CD8-positive, alpha-beta memory T cell (primary cell): ENCODE measurements at regions not wholly inside any gene's neighbourhood (a gene's known extent, or its start where the extent isn't known, plus 50 kb on each side); places are given as distances from the start of the nearest gene placed in this dataset.

ENCODE experiments used
- CTCF ChIA-PET: fragments of 350-600 bp; sonication (Branson Sonifier 250); formaldehyde crosslinking; loops from one replicate; lab custom pipeline; 2021; ENCODE audit warnings: antibody characterized with exemption; lab: Charles Lee
- POLR2A ChIA-PET: fragments of 350-600 bp; sonication (Branson Sonifier 250); formaldehyde crosslinking; loops from one replicate; lab custom pipeline; 2021; ENCODE audit warnings: antibody characterized with exemption; lab: Charles Lee
- DNase-seq, 5 donors: peaks; one replicate each; pipeline versions ENCODE4 v3.0.0 to v3.0.0-alpha.2; 2020 to 2022; ENCODE audit warnings: mixed read lengths in 1 of 5
- H3K27ac ChIP-seq: one replicate; pipeline ENCODE4 v1.7.0; 2013; ENCODE audit warnings: low read depth, mild to moderate bottlenecking, low read length, moderate library complexity
- H3K27me3 ChIP-seq: 2 replicates; pipeline ENCODE4 v1.7.0; 2013; ENCODE audit warnings: low read length, mild to moderate bottlenecking; ENCODE audit not compliant: insufficient read depth, poor library complexity, severe bottlenecking
- H3K36me3 ChIP-seq: 2 replicates; pipeline ENCODE4 v1.7.0; 2013; ENCODE audit warnings: mild to moderate bottlenecking, low read length, moderate library complexity; ENCODE audit not compliant: insufficient read depth
- H3K4me1 ChIP-seq: 2 replicates; pipeline ENCODE4 v1.7.0; 2013; ENCODE audit warnings: mild to moderate bottlenecking, low read length, moderate library complexity; ENCODE audit not compliant: insufficient read depth
- H3K4me3 ChIP-seq: 2 replicates; pipeline ENCODE4 v1.7.0; 2013; ENCODE audit warnings: mild to moderate bottlenecking, low read length
- H3K9me3 ChIP-seq: 2 replicates; pipeline ENCODE4 v1.7.0; 2013; ENCODE audit warnings: mild to moderate bottlenecking, low read length
- H3K27ac Mint-ChIP-seq, 8 donors: one replicate each; pipeline ENCODE4 v1.8.0; 2020 to 2021; ENCODE audit warnings: mixed read lengths in 8 of 8, mild to moderate bottlenecking in 6 of 8, inconsistent platforms in 3 of 8, moderate library complexity in 3 of 8
- H3K27me3 Mint-ChIP-seq, 2 donors: one replicate each; pipeline ENCODE4 v1.8.0; 2020 to 2021; ENCODE audit warnings: mixed read lengths in 2 of 2, mild to moderate bottlenecking in 1 of 2, moderate library complexity in 1 of 2
- H3K36me3 Mint-ChIP-seq, 3 donors: one replicate each; pipeline ENCODE4 v1.8.0; 2020 to 2021; ENCODE audit warnings: mixed read lengths in 3 of 3, inconsistent platforms in 1 of 3, mild to moderate bottlenecking in 1 of 3
- H3K4me1 Mint-ChIP-seq, 3 donors: one replicate each; pipeline ENCODE4 v1.8.0; 2020 to 2021; ENCODE audit warnings: mixed read lengths in 3 of 3, inconsistent platforms in 1 of 3, mild to moderate bottlenecking in 1 of 3
- H3K4me3 Mint-ChIP-seq, 7 donors: one replicate each; pipeline ENCODE4 v1.8.0; 2020 to 2021; ENCODE audit warnings: mixed read lengths in 7 of 7, mild to moderate bottlenecking in 6 of 7, moderate library complexity in 4 of 7, inconsistent platforms in 2 of 7
- H3K9me3 Mint-ChIP-seq, 5 donors: one replicate each; pipeline ENCODE4 v1.8.0; 2020 to 2022; ENCODE audit warnings: mixed read lengths in 5 of 5, mild to moderate bottlenecking in 3 of 5, moderate library complexity in 2 of 5, inconsistent platforms in 1 of 5

DNA sequence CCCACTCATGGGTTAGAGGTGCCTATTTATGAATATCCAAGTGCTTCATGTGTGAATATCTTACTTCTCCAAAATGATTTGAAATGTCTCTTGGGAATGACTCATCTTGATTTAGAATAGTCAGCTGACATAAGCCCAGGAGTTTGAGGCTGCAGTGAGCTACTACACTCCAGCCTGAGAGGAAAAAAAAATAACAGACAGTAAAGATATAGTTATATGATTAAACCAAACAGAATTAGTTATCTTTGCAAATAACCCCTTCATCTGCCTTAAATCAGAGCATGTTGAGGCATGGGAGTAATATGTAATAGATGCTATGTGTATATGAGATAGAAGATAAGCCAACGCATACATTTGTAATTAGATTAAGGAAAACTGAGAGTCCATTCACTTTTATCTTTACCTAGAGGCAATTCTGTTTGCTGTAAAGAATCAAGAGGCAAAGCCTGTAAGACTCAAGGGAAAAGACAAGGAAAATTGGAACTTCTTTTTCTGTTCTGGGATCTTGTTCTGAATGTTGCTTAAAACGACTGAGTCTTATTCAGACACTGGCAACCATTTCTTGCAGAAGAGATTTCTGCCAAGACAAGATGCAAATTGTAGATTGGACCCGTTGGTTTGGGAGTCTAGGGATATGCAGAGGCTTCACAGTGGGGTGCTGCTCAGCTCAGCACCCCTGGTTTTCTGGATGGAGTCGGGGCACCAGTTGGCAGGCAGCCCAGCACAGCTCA, 104.4 kb downstream of the LIPG start:
- no peak for DNase-seq
- H3K4me1 Mint-ChIP-seq: no peaks in the 10 kb centered on the region
- no peaks in the 10 kb centered on the region for H3K4me1 ChIP-seq
- POLR2A ChIA-PET: no interaction called here
- H3K27ac Mint-ChIP-seq: peak overlapping the region in 1 of 8 donors; percentile 3
- CTCF ChIA-PET: no interaction called here
- H3K36me3 ChIP-seq: no peaks in the 10 kb centered on the region
- H3K9me3 Mint-ChIP-seq: peaks cover 0 to 2% (median 0%) of the 10 kb centered on the region in 5 donors
- H3K27me3 Mint-ChIP-seq: peaks cover 16 to 60% of the 10 kb centered on the region in 2 donors
- peaks cover 0 to 9% (median 0%) of the 10 kb centered on the region in 3 donors for H3K36me3 Mint-ChIP-seq
- no peaks in the 10 kb centered on the region for H3K9me3 ChIP-seq
- no peak overlapping the region for H3K4me3 ChIP-seq
- H3K4me3 Mint-ChIP-seq: no peak overlapping the region
- no peak overlapping the region for H3K27ac ChIP-seq
- H3K27me3 ChIP-seq: no peaks in the 10 kb centered on the region

DNA sequence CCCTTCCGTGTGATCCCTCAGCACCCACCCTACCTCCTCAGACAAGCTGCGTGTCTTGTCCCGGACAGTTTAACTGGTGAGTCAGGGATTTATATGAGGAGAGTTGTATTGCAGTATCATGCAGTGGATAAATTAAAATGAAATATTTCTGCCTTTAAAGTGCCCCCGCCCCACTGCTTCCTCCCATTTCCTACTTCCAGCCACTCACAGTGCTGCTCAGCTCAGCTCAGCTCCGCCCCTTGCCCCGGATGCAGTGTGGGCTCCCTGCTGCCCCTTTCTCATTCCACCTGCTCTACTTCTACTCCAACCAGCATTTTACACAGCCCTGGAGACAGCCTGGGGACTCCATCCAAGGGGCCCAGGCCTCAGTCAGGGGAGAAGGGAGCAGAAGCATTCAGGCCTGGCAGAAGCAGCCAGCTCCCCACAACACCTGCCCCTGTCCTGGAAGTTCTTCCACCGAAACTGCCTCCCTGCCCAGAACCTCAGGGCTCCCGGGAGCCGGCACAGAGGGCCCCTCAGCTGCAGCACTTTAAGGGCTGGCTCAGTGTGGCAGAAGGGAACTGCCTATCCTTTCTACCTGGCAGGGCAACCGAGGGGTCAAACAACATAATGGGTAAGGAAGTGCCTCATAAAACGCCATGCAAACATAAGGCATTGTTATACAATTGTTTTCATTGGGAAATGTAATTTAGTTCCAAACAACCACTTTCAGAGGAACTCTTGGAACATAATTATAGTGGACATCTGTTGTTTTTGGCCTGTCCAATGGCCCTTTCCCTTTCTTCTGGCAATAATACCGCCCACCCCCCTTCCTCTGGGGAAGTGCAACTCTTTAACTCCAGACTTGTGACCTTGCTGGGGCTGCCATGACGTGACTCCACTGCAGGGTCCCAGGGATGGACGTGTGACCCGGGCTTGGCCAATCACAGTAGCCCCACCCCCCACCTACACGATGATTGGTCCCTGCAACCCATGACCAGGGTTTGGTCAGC, 102.3 kb downstream of the LIPG start:
- Histone ChIP-seq H3K4me3 (no peak overlapping the region), H3K27me3 (no peaks in the 10 kb centered on the region), H3K27ac (no peak overlapping the region), H3K4me1 (no peaks in the 10 kb centered on the region), H3K36me3 (no peaks in the 10 kb centered on the region), H3K9me3 (no peaks in the 10 kb centered on the region)
- Mint-ChIP-seq H3K4me3 (no peak overlapping the region), H3K27ac (no peak overlapping the region), H3K4me1 (no peaks in the 10 kb centered on the region), H3K9me3 (no peaks in the 10 kb centered on the region), H3K36me3 (no peaks in the 10 kb centered on the region), H3K27me3 (peaks cover 18 to 50% of the 10 kb centered on the region in 2 donors)
- ChIA-PET CTCF (no interaction called here), POLR2A (no interaction called here)
- no peak for DNase-seq

DNA sequence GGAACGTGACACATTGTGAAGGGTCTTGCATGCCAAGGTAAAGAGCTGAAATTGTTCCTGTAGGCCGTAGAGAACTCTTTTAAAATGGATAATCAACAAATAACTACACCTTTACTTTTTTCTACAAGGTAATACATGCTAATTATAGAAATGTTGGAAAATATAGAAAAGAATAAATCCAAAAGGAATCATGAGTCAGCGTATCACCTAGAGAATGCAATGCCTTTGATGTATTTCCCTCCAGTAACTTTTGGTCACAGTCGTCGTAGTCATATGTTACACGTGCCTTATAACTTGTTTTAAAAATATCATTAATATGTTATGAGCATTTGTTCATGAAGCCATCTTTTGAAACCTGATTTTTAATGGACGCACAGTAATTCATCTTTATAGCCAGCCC, 100.6 kb downstream of the LIPG start:
- no peak overlapping the region for H3K27ac Mint-ChIP-seq
- H3K27me3 Mint-ChIP-seq: peaks cover 15 to 37% of the 10 kb centered on the region in 2 donors
- DNase-seq: no peak

DNA sequence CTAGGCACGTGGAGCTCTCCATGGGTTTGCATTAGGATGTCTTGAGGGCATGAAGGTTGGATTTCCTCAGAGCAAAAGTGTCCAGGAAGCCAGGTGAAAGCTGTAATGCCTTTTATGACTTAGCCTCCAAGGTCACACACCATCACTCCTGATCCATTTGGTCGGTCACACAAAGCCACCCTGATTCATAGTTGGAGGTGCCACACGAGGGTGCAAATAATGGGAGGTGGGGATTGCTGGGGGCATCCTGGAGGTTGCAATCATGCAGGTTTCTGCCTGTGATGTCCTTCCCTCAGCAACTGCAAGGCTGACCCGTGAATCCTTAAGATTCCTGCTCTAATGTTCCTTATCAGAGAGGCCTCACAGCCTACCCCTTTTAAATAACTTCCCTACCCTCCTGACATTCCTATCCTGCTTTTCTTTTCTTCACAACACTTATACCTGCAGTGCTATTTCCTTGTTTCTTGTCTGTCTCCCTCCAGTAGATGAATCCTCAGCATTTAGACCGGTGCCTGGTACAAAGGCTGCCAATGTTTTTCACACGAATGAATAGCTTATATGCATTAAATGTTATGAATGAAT, 97.1 kb downstream of the LIPG start:
- Mint-ChIP-seq H3K4me1 (no peaks in the 10 kb centered on the region), H3K9me3 (no peaks in the 10 kb centered on the region), H3K4me3 (no peak overlapping the region), H3K36me3 (no peaks in the 10 kb centered on the region), H3K27ac (no peak overlapping the region), H3K27me3 (peaks cover 6 to 21% of the 10 kb centered on the region in 2 donors)
- Histone ChIP-seq H3K27ac (no peak overlapping the region), H3K4me3 (no peak overlapping the region), H3K36me3 (no peaks in the 10 kb centered on the region), H3K4me1 (no peaks in the 10 kb centered on the region), H3K9me3 (no peaks in the 10 kb centered on the region), H3K27me3 (no peaks in the 10 kb centered on the region)
- CTCF ChIA-PET: no interaction called here
- no peak for DNase-seq
- POLR2A ChIA-PET: no interaction called here

More for the DNA sequence above, 100.6 kb downstream of the LIPG start:
- no peaks in the 10 kb centered on the region for H3K4me1 ChIP-seq
- H3K36me3 Mint-ChIP-seq: no peaks in the 10 kb centered on the region
- H3K27me3 ChIP-seq: no peaks in the 10 kb centered on the region
- no peak overlapping the region for H3K4me3 ChIP-seq
- no peaks in the 10 kb centered on the region for H3K36me3 ChIP-seq
- no peak overlapping the region for H3K4me3 Mint-ChIP-seq
- no peak overlapping the region for H3K27ac ChIP-seq
- H3K4me1 Mint-ChIP-seq: no peaks in the 10 kb centered on the region
- POLR2A ChIA-PET: no interaction called here
- CTCF ChIA-PET: no interaction called here
- H3K9me3 Mint-ChIP-seq: no peaks in the 10 kb centered on the region
- no peaks in the 10 kb centered on the region for H3K9me3 ChIP-seq

DNA sequence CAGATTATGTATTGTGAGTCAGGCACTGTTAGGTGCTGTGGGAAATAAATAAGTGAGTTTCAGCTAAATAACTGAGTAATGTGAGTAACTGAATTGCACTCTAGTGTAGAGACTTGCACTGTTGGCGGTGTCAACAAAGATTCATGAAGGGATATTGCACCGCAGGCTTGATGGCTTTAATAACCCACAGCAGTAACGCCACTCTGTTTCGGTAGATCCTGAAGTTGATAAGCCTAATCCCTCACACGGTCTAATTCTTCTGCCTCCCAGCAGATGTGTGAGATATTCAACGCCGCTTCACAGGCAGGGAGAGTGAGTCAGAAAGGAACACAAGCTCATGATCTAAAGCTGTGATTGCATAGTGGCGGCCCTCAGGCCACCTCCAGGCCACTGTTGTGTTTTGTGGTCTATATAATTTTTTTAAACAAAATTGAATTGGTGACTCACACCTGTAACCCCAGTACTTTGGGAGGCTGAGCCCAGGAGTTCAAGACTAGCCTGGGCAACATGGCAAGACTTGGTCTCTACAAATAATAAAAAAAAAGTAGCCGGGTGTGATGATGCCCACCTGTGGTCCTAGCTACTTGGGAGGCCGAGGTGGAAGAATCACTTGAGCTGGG, 94.3 kb downstream of the LIPG start:
- Mint-ChIP-seq H3K36me3 (no peaks in the 10 kb centered on the region), H3K27me3 (peaks cover 5 to 9% of the 10 kb centered on the region in 2 donors), H3K27ac (no peak overlapping the region), H3K9me3 (no peaks in the 10 kb centered on the region), H3K4me1 (peaks cover 0 to 8% (median 2%) of the 10 kb centered on the region in 3 donors), H3K4me3 (no peak overlapping the region)
- no peak overlapping the region for H3K4me3 ChIP-seq
- no peak for DNase-seq
- H3K36me3 ChIP-seq: no peaks in the 10 kb centered on the region
- H3K27ac ChIP-seq: no peak overlapping the region
- H3K9me3 ChIP-seq: no peaks in the 10 kb centered on the region
- no peaks in the 10 kb centered on the region for H3K4me1 ChIP-seq
- no peaks in the 10 kb centered on the region for H3K27me3 ChIP-seq
- ChIA-PET POLR2A (no interaction called here), CTCF (no interaction called here)

DNA sequence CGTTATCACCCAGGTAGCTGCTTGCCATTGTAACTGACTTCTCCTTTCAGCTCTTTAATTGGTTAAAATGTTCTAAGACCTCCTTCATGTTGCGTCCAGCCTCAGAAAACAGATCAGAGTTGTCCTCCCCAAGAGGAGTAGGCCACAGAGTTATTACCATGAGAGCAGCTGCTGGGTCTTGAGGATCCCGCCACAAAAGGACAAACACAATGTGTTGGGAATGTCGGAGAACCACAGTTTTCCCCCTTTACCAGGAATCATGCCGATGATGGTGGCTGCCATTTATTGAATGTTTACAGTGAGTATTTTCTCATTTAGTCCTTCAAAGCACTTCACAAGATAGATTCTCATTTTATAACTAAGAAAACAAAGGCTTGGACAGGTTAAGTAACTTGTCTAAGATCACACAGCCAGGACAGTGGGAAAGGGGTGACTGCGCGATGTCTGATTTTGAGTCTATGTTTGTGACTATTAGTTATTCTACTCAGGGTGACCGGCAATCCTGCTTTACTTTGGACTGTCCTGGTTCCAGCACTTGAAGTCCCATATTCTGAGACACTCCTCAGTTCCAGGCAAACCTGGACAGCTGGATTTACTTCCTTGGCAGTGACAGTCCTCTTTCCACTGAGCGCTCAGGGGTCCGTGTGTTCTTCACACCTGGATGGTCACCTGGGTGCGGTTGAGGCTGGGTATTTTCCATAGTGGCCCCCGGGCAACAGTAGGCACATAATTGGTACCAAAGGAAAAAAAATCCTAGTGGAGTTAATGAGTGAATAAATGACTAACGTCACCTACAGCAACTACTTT, 93.6 kb downstream of the LIPG start:
- CTCF ChIA-PET: no interaction called here
- Histone ChIP-seq H3K4me1 (no peaks in the 10 kb centered on the region), H3K36me3 (no peaks in the 10 kb centered on the region), H3K27me3 (no peaks in the 10 kb centered on the region), H3K27ac (no peak overlapping the region), H3K9me3 (no peaks in the 10 kb centered on the region), H3K4me3 (no peak overlapping the region)
- Mint-ChIP-seq H3K4me1 (peaks cover 0 to 8% (median 2%) of the 10 kb centered on the region in 3 donors), H3K27me3 (peaks cover 3 to 9% of the 10 kb centered on the region in 2 donors), H3K36me3 (no peaks in the 10 kb centered on the region), H3K9me3 (no peaks in the 10 kb centered on the region), H3K4me3 (no peak overlapping the region), H3K27ac (peak overlapping the region in 1 of 8 donors; percentile 12)
- DNase-seq: no peak
- POLR2A ChIA-PET: no interaction called here

DNA sequence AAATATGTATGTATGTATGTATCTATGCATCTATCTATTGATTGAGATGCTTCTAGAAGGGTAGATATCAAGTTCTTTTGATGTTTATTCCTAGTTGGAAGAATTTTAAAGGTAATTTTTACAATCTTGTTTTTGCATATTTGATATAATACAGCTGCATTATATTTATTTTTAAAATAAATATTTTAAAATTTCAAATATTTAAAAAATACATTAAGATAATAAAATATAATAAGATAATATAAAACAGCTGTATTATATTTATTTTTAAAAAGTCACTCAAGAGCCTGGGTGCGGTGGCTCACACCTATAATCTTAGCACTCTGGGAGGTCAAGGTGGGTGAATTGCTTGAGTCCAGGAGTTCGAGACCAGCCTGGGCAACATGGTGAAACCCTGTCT, 92.5 kb downstream of the LIPG start:
- Mint-ChIP-seq H3K27me3 (peaks cover 0 to 3% of the 10 kb centered on the region in 2 donors), H3K36me3 (no peaks in the 10 kb centered on the region), H3K27ac (no peak overlapping the region), H3K4me1 (peaks cover 0 to 8% (median 2%) of the 10 kb centered on the region in 3 donors), H3K4me3 (no peak overlapping the region), H3K9me3 (no peaks in the 10 kb centered on the region)
- Histone ChIP-seq H3K27ac (no peak overlapping the region), H3K4me3 (no peak overlapping the region), H3K9me3 (no peaks in the 10 kb centered on the region), H3K36me3 (no peaks in the 10 kb centered on the region), H3K27me3 (no peaks in the 10 kb centered on the region), H3K4me1 (no peaks in the 10 kb centered on the region)
- POLR2A ChIA-PET: no interaction called here
- CTCF ChIA-PET: no interaction called here
- DNase-seq: no peak
